ENCODE measurements at regions not wholly inside any gene's neighbourhood (a gene's known extent, or its start where the extent isn't known, plus 50 kb on each side); places are given as distances from the start of the nearest gene placed in this dataset.

DNA sequence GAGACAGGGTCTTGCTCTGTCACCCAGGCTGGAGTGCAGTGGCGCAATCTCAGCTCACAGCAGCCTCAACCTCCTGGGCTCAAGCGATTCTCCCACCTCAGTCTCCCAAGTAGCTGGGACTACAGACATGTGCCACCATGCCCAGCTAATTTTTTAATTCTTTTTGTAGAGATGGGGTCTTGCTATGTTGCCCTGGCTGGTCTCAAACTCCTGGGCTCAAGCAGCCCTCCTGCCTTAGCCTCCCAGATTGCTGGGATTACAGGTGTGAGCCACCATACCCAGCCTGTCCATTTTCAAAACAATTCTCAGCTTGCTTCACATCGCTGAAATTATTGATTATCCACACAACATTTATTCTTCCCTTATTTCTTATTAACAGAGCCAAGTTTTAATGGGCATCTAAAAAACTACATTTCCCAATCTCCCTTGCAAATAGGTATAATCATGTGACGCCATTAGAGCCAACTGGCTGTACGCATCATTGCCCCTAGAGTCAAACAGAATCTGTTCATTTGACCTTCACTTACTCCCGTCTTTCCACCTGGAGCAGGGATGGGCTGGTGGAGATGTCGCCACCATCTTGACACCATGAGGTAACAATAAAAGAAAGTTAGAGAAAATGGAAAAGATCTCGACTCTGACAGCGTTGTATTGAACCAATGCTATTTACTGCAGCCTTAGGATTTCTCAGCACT, 148.0 kb upstream of the FOXF1 start:
- Mint-ChIP-seq H3K36me3 (ENCODE audit: low read depth, unreplicated experiment) (no peaks in the 10 kb centered on the region), H3K4me1 (ENCODE audit: low read depth, unreplicated experiment) (peaks cover 12% of the 10 kb centered on the region), H3K9me3 (ENCODE audit: unreplicated experiment) (peaks cover 5% of the 10 kb centered on the region), H3K27me3 (ENCODE audit: low read depth, unreplicated experiment) (peaks cover 31% of the 10 kb centered on the region), H3K4me3 (ENCODE audit: unreplicated experiment) (no peak overlapping the region), H3K27ac (ENCODE audit: unreplicated experiment) (peak overlapping the region; percentile 92)
- no peak for DNase-seq (ENCODE audit: low read depth)
- H3K9me3 ChIP-seq (ENCODE audit: insufficient read depth, low read depth, low read length), result no peaks in the 10 kb centered on the region
- no peak overlapping the region for H3K9ac ChIP-seq (ENCODE audit: low read length)
- H3K4me1 ChIP-seq (ENCODE audit: insufficient read depth, low read length), result peaks cover 19% of the 10 kb centered on the region
- H3K27me3 ChIP-seq (ENCODE audit: insufficient read depth, low read length), result peaks cover 3% of the 10 kb centered on the region
- H4K20me1 ChIP-seq (ENCODE audit: insufficient read depth, low read length), result no peaks in the 10 kb centered on the region
- no peak overlapping the region for H2AFZ ChIP-seq (ENCODE audit: low read depth, low read length)
- no peaks in the 10 kb centered on the region for H3K36me3 ChIP-seq (ENCODE audit: insufficient read depth, low read length)
- H3K79me2 ChIP-seq (ENCODE audit: insufficient read depth, low read length), result no peaks in the 10 kb centered on the region
- no peak for TF ChIP-seq EZH2 (IDR thresholded peaks at IDR 0.05; ENCODE audit: insufficient read depth, low read length)
- TF ChIP-seq, protein P1, sequence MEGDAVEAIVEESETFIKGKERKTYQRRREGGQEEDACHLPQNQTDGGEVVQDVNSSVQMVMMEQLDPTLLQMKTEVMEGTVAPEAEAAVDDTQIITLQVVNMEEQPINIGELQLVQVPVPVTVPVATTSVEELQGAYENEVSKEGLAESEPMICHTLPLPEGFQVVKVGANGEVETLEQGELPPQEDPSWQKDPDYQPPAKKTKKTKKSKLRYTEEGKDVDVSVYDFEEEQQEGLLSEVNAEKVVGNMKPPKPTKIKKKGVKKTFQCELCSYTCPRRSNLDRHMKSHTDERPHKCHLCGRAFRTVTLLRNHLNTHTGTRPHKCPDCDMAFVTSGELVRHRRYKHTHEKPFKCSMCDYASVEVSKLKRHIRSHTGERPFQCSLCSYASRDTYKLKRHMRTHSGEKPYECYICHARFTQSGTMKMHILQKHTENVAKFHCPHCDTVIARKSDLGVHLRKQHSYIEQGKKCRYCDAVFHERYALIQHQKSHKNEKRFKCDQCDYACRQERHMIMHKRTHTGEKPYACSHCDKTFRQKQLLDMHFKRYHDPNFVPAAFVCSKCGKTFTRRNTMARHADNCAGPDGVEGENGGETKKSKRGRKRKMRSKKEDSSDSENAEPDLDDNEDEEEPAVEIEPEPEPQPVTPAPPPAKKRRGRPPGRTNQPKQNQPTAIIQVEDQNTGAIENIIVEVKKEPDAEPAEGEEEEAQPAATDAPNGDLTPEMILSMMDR (IDR thresholded peaks at IDR 0.05; ENCODE audit: insufficient read depth, low read depth, low read length), result no peak
- FAIRE-seq, result no peak
- peak overlapping the region; percentile 21 for H3K27ac ChIP-seq (ENCODE audit: low read depth, low read length)
- H3K4me3 ChIP-seq (ENCODE audit: insufficient read depth, low read depth, low read length), result no peak overlapping the region
- peak overlapping the region; percentile 61 for H3K4me2 ChIP-seq (ENCODE audit: low read length)

DNA sequence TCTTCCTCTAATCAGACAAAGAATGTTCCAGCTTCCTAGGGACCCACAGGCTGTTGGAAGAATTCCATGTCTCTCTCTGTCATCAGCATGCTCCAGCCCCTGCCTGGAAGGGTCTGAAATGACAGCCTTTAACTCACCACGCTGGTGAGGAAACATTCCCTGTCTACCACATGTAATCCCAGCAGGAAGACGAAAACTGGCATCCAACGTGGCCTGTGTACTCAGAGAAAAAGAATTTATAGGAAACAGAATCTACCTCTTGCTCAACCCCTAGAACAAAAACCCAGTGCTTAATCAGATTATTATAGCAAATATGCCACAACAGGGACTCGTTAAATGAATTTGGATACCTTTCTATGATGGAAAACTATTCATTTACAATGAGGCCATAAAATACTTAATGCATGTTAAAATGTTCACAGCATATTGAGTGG, 147.3 kb upstream of the FOXF1 start:
- TF ChIP-seq, protein P1 (IDR thresholded peaks at IDR 0.05; ENCODE audit: insufficient read depth, low read depth, low read length), result no peak
- no peak for TF ChIP-seq EZH2 (IDR thresholded peaks at IDR 0.05; ENCODE audit: insufficient read depth, low read length)
- peaks cover 3% of the 10 kb centered on the region for H3K27me3 ChIP-seq (ENCODE audit: insufficient read depth, low read length)
- H3K4me2 ChIP-seq (ENCODE audit: low read length), result peak overlapping the region; percentile 61
- H3K9me3 ChIP-seq (ENCODE audit: insufficient read depth, low read depth, low read length), result no peaks in the 10 kb centered on the region
- H3K4me3 ChIP-seq (ENCODE audit: insufficient read depth, low read depth, low read length), result no peak overlapping the region
- Mint-ChIP-seq H3K9me3 (ENCODE audit: unreplicated experiment) (peaks cover 4% of the 10 kb centered on the region), H3K36me3 (ENCODE audit: low read depth, unreplicated experiment) (no peaks in the 10 kb centered on the region), H3K4me1 (ENCODE audit: low read depth, unreplicated experiment) (peaks cover 12% of the 10 kb centered on the region), H3K4me3 (ENCODE audit: unreplicated experiment) (no peak overlapping the region), H3K27ac (ENCODE audit: unreplicated experiment) (peak overlapping the region; percentile 92), H3K27me3 (ENCODE audit: low read depth, unreplicated experiment) (peaks cover 35% of the 10 kb centered on the region)
- H3K79me2 ChIP-seq (ENCODE audit: insufficient read depth, low read length), result no peaks in the 10 kb centered on the region
- no peaks in the 10 kb centered on the region for H3K36me3 ChIP-seq (ENCODE audit: insufficient read depth, low read length)
- DNase-seq (ENCODE audit: low read depth) (peak; percentile 97), FAIRE-seq (peak; percentile 91)
- H4K20me1 ChIP-seq (ENCODE audit: insufficient read depth, low read length), result no peaks in the 10 kb centered on the region
- H3K27ac ChIP-seq (ENCODE audit: low read depth, low read length), result peak overlapping the region; percentile 21
- H2AFZ ChIP-seq (ENCODE audit: low read depth, low read length), result no peak overlapping the region
- peaks cover 19% of the 10 kb centered on the region for H3K4me1 ChIP-seq (ENCODE audit: insufficient read depth, low read length)
- no peak overlapping the region for H3K9ac ChIP-seq (ENCODE audit: low read length)

All from astrocyte (in vitro differentiated cells and primary cell).